OCI-LY7 (cell line): ENCODE measurements at regions not wholly inside any gene's neighbourhood (a gene's known extent, or its start where the extent isn't known, plus 50 kb on each side); places are given as distances from the start of the nearest gene placed in this dataset.

Source experiments
- EZH2phosphoT487 ChIP-seq: fragments of 200-600 bp; sonication (generic); IDR thresholded peaks from 2 replicates; pipeline ENCODE4 v1.6.1; 2018; ENCODE audit warnings: low read depth, borderline replicate concordance, mild to moderate bottlenecking, mixed run types, antibody characterized with exemption, low read length, moderate library complexity, mixed read lengths
- TF ChIP-seq, protein P1 (sequence below): fragments of 200-600 bp; sonication (generic); conservative IDR thresholded peaks from 2 replicates; pipeline ENCODE4 v1.5.1; 2014; ENCODE audit warnings: mild to moderate bottlenecking, antibody characterized with exemption, low read length, moderate library complexity, mixed read lengths

DNA sequence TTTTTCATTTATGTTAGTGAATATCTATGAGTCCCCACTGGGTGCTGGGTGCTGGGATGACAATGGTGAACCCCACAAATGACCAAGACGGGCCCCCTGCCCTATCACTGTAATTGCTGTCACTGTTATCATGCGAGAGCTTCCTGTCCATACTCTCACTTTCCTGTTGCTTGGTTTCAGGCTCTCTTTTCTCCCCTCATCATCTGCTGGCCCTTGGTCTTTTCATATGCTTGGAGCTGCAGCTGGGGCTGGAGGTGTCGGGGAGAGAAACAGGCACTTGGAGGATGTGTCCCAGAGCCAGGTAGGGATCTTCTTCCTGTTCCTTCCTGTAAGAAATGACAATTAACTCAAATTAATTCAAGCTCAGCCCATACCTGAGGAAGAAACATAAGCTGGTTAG, 348.0 kb downstream of the PTPRU start:
- TF ChIP-seq, protein P1, sequence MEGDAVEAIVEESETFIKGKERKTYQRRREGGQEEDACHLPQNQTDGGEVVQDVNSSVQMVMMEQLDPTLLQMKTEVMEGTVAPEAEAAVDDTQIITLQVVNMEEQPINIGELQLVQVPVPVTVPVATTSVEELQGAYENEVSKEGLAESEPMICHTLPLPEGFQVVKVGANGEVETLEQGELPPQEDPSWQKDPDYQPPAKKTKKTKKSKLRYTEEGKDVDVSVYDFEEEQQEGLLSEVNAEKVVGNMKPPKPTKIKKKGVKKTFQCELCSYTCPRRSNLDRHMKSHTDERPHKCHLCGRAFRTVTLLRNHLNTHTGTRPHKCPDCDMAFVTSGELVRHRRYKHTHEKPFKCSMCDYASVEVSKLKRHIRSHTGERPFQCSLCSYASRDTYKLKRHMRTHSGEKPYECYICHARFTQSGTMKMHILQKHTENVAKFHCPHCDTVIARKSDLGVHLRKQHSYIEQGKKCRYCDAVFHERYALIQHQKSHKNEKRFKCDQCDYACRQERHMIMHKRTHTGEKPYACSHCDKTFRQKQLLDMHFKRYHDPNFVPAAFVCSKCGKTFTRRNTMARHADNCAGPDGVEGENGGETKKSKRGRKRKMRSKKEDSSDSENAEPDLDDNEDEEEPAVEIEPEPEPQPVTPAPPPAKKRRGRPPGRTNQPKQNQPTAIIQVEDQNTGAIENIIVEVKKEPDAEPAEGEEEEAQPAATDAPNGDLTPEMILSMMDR: no peak
- TF ChIP-seq EZH2phosphoT487: no peak
